IMR-90 (cell line): ENCODE measurements at regions not wholly inside any gene's neighbourhood (a gene's known extent, or its start where the extent isn't known, plus 50 kb on each side); places are given as distances from the start of the nearest gene placed in this dataset.

ENCODE experiments used
- BHLHE40 ChIP-seq: fragments of 150-350 bp; IDR thresholded peaks from 2 replicates; pipeline ENCODE4 v1.6.1; 2016; ENCODE audit warnings: mild to moderate bottlenecking, low read depth, low read length
- FOS ChIP-seq: fragments of 150-350 bp; IDR thresholded peaks from 2 replicates; pipeline ENCODE4 v1.6.1; 2016; ENCODE audit warnings: low read depth, low read length
- MAZ ChIP-seq: IDR thresholded peaks from 2 replicates; pipeline ENCODE4 v1.6.1; 2012; ENCODE audit warnings: low read depth, mild to moderate bottlenecking, low read length, improper control_type of control experiment, moderate library complexity, borderline replicate concordance
- MXI1 ChIP-seq: IDR thresholded peaks from 2 replicates; pipeline ENCODE4 v1.6.1; 2012; ENCODE audit warnings: low read depth, mild to moderate bottlenecking, low read length, moderate library complexity, borderline replicate concordance
- POLR2A ChIP-seq: IDR thresholded peaks from 2 replicates; pipeline ENCODE4 v1.6.1; 2012; ENCODE audit warnings: mild to moderate bottlenecking, low read depth, low read length
- RFX5 ChIP-seq: IDR thresholded peaks from 2 replicates; pipeline ENCODE4 v1.8.0; 2012; ENCODE audit warnings: low read depth, mild to moderate bottlenecking, low read length, moderate library complexity
- TF ChIP-seq, protein P1 (sequence below): conservative IDR thresholded peaks from 2 replicates; pipeline ENCODE4 v1.5.1; 2012; ENCODE audit warnings: mild to moderate bottlenecking, low read depth, low read length, improper control_type of control experiment
- TF ChIP-seq, protein P2 (sequence below): fragments of 150-350 bp; IDR thresholded peaks from 2 replicates; pipeline ENCODE4 v1.6.1; 2016; ENCODE audit warnings: low read depth, mild to moderate bottlenecking, low read length, moderate library complexity, borderline replicate concordance

DNA sequence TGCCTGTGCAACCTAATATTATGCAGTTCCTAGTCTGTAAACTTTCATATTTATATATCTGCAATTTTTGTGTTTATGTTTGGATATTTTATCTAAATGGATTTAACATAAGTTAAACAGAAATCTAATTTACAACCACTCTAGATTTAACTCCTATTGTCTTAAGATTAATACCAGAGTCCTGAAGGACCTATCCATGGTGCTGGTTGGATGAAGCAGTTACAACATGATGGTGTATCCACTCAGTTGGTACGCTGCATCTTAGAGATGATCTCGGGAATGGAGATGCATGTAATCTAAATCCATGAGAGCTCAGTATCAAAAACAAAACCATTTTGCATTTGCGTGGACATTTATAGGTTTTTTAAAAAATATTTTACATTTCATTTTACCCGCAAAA is 745.9 kb upstream of the SLC8A1 start:
- TF ChIP-seq, protein P1, sequence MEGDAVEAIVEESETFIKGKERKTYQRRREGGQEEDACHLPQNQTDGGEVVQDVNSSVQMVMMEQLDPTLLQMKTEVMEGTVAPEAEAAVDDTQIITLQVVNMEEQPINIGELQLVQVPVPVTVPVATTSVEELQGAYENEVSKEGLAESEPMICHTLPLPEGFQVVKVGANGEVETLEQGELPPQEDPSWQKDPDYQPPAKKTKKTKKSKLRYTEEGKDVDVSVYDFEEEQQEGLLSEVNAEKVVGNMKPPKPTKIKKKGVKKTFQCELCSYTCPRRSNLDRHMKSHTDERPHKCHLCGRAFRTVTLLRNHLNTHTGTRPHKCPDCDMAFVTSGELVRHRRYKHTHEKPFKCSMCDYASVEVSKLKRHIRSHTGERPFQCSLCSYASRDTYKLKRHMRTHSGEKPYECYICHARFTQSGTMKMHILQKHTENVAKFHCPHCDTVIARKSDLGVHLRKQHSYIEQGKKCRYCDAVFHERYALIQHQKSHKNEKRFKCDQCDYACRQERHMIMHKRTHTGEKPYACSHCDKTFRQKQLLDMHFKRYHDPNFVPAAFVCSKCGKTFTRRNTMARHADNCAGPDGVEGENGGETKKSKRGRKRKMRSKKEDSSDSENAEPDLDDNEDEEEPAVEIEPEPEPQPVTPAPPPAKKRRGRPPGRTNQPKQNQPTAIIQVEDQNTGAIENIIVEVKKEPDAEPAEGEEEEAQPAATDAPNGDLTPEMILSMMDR, result no peak
- TF ChIP-seq MXI1, result no peak
- TF ChIP-seq FOS, result no peak
- no peak for TF ChIP-seq POLR2A
- TF ChIP-seq BHLHE40, result no peak
- TF ChIP-seq, protein P2, sequence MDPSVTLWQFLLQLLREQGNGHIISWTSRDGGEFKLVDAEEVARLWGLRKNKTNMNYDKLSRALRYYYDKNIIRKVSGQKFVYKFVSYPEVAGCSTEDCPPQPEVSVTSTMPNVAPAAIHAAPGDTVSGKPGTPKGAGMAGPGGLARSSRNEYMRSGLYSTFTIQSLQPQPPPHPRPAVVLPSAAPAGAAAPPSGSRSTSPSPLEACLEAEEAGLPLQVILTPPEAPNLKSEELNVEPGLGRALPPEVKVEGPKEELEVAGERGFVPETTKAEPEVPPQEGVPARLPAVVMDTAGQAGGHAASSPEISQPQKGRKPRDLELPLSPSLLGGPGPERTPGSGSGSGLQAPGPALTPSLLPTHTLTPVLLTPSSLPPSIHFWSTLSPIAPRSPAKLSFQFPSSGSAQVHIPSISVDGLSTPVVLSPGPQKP, result no peak
- no peak for TF ChIP-seq RFX5
- no peak for TF ChIP-seq MAZ
